Stomach (tissue), 8 donors: ENCODE measurements at regions not wholly inside any gene's neighbourhood (a gene's known extent, or its start where the extent isn't known, plus 50 kb on each side); places are given as distances from the start of the nearest gene placed in this dataset.

Experiments used
- DNase-seq, 2 donors: peaks; one replicate each; pipeline versions ENCODE4 v3.0.0 to v3.0.0-alpha.2; 2013 to 2019
- H3K27ac ChIP-seq, 5 donors: fragments of 200-600 bp in 4 of 5; sonication (generic) in 4 of 5; one replicate each; pipeline ENCODE4 v1.5.1; 2013 to 2019; ENCODE audit warnings: mild to moderate bottlenecking in 1 of 5, moderate library complexity in 1 of 5
- H3K27me3 ChIP-seq, 3 donors: fragments of 200-600 bp; sonication (generic); one replicate each; pipeline ENCODE4 v1.5.1; 2017 to 2019; ENCODE audit warnings: mixed run types in 1 of 3
- H3K36me3 ChIP-seq, 4 donors: fragments of 200-600 bp; sonication (generic); 1 replicate in 3 of 4; 2 replicates in 1 of 4; pipeline ENCODE4 v1.5.1; 2016 to 2019
- H3K4me1 ChIP-seq, 4 donors: fragments of 200-600 bp; sonication (generic); one replicate each; pipeline ENCODE4 v1.5.1; 2016 to 2019
- H3K4me3 ChIP-seq, 4 donors: fragments of 200-600 bp; sonication (generic) in 3 of 4; one replicate each; pipeline ENCODE4 v1.5.1; 2016 to 2019; ENCODE audit warnings: mild to moderate bottlenecking in 1 of 4
- H3K9me3 ChIP-seq, 4 donors: fragments of 200-600 bp; sonication (generic); one replicate each; pipeline ENCODE4 v1.5.1; 2016 to 2019
- CTCF ChIP-seq, 7 experiments: fragments of 450-650 bp in 4 of 7; fragments of 200-600 bp in 3 of 7; sonication (generic) in 3 of 7; IDR thresholded peaks; one replicate each; pipeline ENCODE4 v1.5.1; 2016 to 2019; ENCODE audit warnings: antibody characterized with exemption in 7 of 7, control low read depth in 2 of 7, mild to moderate bottlenecking in 1 of 7
- EP300 ChIP-seq: sonication (generic); formaldehyde crosslinking; IDR thresholded peaks from one replicate; pipeline ENCODE4 v1.6.1; 2017; ENCODE audit warnings: antibody characterized with exemption
- POLR2A ChIP-seq, 4 donors: fragments of 450-650 bp; IDR thresholded peaks; one replicate each; pipeline ENCODE4 v1.6.1; 2016; ENCODE audit warnings: antibody characterized with exemption in 4 of 4, control low read depth in 2 of 4, mild to moderate bottlenecking in 1 of 4, moderate library complexity in 1 of 4
- POLR2AphosphoS5 ChIP-seq, 3 donors: sonication (generic); formaldehyde crosslinking; IDR thresholded peaks; one replicate each; pipeline ENCODE4 v1.6.1; 2016; ENCODE audit warnings: antibody characterized with exemption in 3 of 3
- WGBS, 5 donors: extraction: QIAGEN DNeasy Blood & Tissue Kit in 3 of 5; methylation state at CpG; one replicate each; pipeline versions ENCODE4 v1.1.5 to v1.1.7; 2013 to 2018; 5-methylcytosine and 5-hydroxymethylcytosine counted together
- intact Hi-C: fragments of 100-400 bp; cut with DNase I; formaldehyde crosslinking; loops from one replicate; pipeline ENCODE4 v1.15.1; 2023; ENCODE audit warnings: low total_unique reads
- donor health status: healthy with polysubstance abuse.
- donor health status: Bipolar disorder and iron deficiency.
- donor health status: healthy.

- no peak for TF ChIP-seq POLR2AphosphoS5 (IDR thresholded peaks at IDR 0.05)
- TF ChIP-seq CTCF (IDR thresholded peaks at IDR 0.05) = no peak
- TF ChIP-seq POLR2A (IDR thresholded peaks at IDR 0.05) = no peak
- TF ChIP-seq EP300 = no peak
- Histone ChIP-seq H3K4me1 (no peaks in the 10 kb centered on the region), H3K27me3 (no peaks in the 10 kb centered on the region), H3K4me3 (no peak overlapping the region), H3K27ac (no peak overlapping the region), H3K36me3 (no peaks in the 10 kb centered on the region), H3K9me3 (no peaks in the 10 kb centered on the region)
- no peak for DNase-seq
- 72 to 89% (median 79%) methylated on average over 3 of the region's 3 CpGs for WGBS, 5 donors
- intact Hi-C loops = no loop called here
Measured at GRCh38 chr5:62007457-62007856, 298.5 kb upstream of the KIF2A start.

GRCh38 chr5:62011089-62011664 is 294.8 kb upstream of the KIF2A start:
- intact Hi-C loops = no loop called here
- no peaks in the 10 kb centered on the region for H3K27me3 ChIP-seq
- no peak for DNase-seq
- no peaks in the 10 kb centered on the region for H3K36me3 ChIP-seq
- H3K4me3 ChIP-seq = no peak overlapping the region
- H3K9me3 ChIP-seq = no peaks in the 10 kb centered on the region
- 64 to 83% (median 68%) methylated on average over 5 of the region's 5 CpGs for WGBS, 5 donors
- no peak overlapping the region for H3K27ac ChIP-seq
- no peaks in the 10 kb centered on the region for H3K4me1 ChIP-seq
- TF ChIP-seq POLR2AphosphoS5 (IDR thresholded peaks at IDR 0.05) (no peak), POLR2A (IDR thresholded peaks at IDR 0.05) (no peak), CTCF (IDR thresholded peaks at IDR 0.05) (no peak), EP300 (no peak)

GRCh38 chr5:62017092-62017491 is 288.9 kb upstream of the KIF2A start:
- Histone ChIP-seq H3K9me3 (no peaks in the 10 kb centered on the region), H3K36me3 (no peaks in the 10 kb centered on the region), H3K4me3 (no peak overlapping the region), H3K27me3 (no peaks in the 10 kb centered on the region), H3K27ac (peak overlapping the region in 1 of 5 donors; percentile 51), H3K4me1 (no peaks in the 10 kb centered on the region)
- TF ChIP-seq CTCF (IDR thresholded peaks at IDR 0.05) (no peak), POLR2A (IDR thresholded peaks at IDR 0.05) (no peak), POLR2AphosphoS5 (IDR thresholded peaks at IDR 0.05) (no peak), EP300 (no peak)
- 70 to 96% (median 78%) methylated on average over 1 of the region's 1 CpG for whole genome bisulfite sequencing, 5 donors
- DNase-seq = peak in 1 of 2 donors; percentile 43
- intact Hi-C loops = no loop called here

- TF ChIP-seq POLR2A (IDR thresholded peaks at IDR 0.05) (no peak), EP300 (no peak), POLR2AphosphoS5 (IDR thresholded peaks at IDR 0.05) (no peak), CTCF (IDR thresholded peaks at IDR 0.05) (no peak)
- Histone ChIP-seq H3K4me3 (no peak overlapping the region), H3K27me3 (no peaks in the 10 kb centered on the region), H3K9me3 (no peaks in the 10 kb centered on the region), H3K27ac (no peak overlapping the region), H3K36me3 (no peaks in the 10 kb centered on the region), H3K4me1 (no peaks in the 10 kb centered on the region)
- WGBS, 5 donors = 76 to 85% (median 80%) methylated on average over 2 of the region's 2 CpGs
- DNase-seq = no peak
- intact Hi-C loops = no loop called here
Measured at GRCh38 chr5:62029303-62029702, 276.7 kb upstream of the KIF2A start.
